HG03558 (cell line): ENCODE measurements at regions not wholly inside any gene's neighbourhood (a gene's known extent, or its start where the extent isn't known, plus 50 kb on each side); places are given as distances from the start of the nearest gene placed in this dataset.

Experiments used
- ATAC-seq: cut with Tn5 transposase; IDR thresholded peaks from one replicate; pipeline ENCODE4 v1.9.1; 2021; ENCODE audit warnings: moderate number of reproducible peaks; ENCODE audit not compliant: unreplicated experiment; ENCODE audit errors: extremely low read depth

DNA sequence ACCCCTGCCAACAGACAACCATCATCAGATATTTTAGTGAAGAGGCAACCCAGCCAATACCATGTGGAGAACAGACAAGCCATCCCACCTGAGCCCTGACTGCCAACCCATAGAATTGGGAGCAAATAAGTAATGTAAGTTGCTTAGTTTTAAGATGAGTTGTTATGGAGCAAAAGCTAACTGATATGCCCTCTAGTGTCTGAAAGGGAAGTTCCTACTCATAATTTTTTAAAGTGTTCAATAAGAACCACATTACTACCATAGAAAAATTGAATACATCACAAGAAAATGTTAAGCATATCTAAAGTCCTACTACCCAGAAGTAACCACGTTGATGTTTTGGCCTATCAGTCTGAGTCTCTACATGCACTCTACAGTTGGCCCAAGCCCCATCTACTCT, 50.8 kb upstream of the SLC36A4 start:
- ATAC-seq: no peak

DNA sequence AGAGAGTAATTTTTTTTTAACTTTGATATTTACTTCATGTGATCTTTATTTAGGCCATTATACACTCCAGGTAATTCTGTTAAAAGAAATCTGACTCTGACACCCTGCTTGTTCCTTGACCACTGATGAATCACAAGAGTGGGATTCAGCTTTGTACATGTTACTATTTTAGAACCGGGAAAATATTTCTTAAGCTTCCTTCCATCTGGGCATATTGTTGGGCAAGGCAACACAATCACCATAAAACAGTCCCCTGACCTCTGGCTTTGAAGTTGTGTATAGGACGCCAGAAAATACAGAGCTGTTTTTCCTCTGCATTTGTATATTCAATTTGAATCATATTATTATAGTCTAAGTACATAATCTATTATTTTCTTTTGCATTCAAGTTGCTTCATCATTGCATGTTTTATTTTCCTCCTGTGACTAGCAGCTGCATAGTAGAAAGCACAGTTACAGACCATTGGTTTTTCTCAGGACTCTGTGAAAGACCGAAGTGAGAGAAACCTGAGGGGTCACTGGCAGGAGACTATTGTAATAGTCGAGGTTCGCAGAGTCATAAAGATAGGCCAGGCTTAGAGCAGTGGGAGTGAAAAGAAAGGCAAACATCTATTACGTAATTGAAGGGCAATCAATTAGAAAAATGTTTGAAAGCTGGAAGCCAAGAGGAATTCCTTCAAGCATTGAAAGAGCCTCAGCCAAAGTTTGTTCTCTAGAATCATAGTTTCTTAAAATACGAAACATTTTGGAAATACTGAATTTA, 51.8 kb upstream of the SLC36A4 start:
- ATAC-seq: no peak

DNA sequence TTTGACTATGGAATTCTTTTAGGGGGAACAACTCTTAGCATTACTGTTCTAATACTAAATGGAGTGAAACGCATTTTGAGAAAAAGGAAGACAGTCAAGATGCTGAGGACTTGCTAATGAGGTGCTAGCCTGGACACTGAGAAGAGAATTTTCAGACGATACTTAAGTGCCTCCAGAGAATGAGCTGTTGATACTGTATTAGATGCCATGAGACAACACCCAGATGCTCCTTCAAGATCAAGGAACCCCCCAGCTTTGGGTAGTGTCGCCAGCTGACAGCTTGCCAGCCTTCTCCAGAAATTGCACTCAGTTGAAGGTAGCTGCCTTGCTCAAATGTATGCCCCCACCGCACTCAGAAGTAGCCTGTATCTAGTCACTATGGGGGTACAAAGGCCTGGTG, 52.5 kb upstream of the SLC36A4 start:
- no peak for ATAC-seq

DNA sequence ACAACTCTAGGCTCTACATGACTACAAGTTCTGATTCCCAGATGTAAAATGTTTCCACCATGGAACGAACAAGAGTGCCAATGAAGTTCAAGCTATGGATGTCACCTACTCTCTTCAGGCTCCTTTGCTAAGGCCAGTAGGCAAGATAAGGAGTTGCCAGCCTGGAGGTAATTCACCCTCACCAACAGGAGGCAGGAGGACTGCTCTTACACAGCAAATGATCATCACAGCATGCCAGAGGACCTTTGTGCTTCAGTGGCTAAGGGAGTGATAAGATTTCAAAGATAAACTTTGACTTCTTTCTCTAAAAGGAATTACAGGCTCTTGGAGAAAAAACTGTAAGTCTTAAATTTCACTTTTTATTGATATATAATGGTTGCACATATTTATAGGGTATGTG, 54.1 kb upstream of the SLC36A4 start:
- no peak for ATAC-seq

DNA sequence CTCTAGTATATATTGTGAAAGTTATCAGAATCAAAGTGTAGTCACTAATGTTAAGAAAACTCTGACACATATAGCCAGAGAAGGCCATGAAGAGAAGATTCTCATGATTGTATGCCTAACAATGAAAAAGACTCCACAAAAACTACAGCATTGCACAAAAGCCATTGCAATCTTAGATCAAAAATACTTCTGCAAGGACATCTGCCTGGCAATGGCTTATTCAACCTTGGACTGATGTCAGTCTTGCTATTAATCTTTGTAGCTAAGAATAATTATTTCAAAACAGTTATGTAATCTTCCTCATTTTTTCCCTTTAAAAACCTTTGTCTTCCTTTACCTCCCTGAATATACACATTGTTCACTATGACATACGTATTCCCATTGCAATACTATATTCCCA, 55.3 kb upstream of the SLC36A4 start:
- ATAC-seq: no peak

DNA sequence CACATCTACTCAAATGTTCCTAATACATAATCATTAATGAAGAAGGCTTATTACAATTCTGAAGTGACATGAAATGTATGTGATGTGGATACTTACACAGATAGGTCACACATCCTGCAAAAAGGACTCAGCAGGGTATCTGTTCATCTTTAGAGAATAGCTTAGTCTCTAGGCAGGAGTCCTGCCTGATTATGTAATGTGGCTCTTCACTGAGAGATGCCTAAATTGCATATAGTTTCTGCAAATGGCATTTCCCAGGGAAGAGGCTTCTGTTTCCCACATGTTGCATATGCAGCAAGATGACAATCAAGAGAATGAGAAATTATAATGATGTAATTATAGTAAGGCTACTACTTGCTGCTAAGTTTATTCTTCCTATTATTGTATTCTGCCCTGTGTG, 58.8 kb upstream of the SLC36A4 start:
- ATAC-seq: no peak

DNA sequence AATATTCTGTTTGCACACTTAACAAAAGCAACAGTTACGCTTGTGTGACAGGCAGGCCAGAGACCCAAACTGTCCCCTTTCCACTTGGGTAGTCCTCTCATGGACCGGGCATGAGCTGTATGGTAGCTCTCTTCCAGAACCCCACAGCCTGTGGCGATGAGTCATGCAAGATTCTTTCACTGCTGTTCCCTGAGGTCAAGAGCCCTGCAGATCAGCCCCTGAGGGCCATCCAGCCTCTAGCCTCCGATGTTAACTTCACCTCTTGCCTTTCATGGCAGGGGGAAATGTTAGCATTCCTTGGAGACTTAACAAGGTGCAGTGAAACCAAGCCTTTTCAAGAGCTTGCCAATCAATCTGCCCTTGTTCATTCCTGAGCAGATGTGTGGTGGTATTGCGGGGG, 63.2 kb upstream of the DEUP1 start:
- no peak for ATAC-seq

DNA sequence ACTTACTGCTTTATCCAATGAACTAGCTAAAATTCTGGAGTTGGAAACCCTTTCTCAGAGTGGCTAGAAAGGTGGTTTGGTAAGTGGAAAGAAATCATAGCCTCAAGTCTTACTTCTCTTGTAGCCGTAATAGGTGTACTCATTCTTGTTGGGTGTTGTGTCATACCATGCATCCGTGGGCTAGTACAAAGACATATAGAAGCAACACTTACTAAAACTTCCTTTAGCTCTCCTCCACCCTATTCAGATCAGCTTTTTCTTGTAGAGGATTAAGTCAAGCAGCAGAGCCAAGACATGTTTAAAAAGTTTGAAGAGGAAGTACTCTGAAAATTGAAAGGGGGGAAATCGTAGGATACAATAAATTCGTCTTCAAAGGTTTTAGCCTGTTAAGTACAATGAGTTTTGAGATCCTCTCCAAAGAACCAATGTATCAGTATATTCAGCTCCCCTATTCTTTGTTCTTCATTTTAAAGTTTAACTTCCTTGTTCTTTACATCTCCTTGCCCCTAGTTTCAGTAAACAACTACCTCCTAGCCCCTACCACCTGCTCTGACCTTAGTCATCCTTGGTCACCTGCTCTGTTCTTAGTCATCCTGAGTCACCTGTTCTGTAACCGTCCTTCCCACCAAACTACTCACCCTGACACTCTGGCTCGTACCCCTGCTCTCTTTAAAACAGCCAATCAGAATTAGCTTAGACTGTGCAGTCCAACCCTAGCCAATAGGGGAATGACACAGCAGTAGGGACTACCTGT, 62.1 kb upstream of the DEUP1 start:
- no peak for ATAC-seq

DNA sequence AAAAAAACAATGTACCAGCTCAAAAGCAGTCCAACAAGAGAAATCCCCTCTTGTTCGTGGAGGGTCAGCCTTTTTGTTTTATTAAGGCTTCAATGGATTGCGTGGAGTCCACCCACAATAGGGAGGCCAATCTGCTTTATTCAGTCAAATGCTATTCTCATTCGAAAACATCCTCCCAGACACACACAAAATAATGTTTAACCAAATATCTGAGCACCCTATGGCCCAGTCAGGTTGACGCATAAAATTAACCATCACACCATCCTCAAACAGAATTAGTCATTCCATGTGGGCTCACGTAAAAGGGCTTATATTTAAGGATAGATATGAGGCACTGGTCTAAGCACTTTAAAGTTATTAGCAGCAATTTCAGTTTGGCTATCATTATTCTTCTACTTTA, 58.9 kb upstream of the DEUP1 start:
- ATAC-seq: no peak

DNA sequence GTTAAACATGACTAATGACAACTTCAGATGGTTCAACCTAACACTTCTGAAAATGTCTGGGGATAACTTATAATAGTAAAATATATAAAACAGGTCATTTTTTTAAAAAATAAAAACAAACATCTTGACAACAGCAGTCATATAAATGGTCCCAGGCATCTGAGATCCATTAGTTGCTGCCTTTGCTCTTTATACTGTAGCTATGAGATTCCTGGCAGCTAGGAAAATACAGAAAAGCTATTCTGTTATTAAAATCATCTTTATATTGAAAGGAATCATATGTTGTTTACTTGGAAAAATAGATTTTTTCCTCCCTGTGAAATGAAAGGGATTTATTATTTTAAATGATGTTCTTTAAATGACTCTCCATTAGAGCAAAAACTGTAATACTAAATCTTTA, 55.7 kb upstream of the DEUP1 start:
- ATAC-seq: no peak

DNA sequence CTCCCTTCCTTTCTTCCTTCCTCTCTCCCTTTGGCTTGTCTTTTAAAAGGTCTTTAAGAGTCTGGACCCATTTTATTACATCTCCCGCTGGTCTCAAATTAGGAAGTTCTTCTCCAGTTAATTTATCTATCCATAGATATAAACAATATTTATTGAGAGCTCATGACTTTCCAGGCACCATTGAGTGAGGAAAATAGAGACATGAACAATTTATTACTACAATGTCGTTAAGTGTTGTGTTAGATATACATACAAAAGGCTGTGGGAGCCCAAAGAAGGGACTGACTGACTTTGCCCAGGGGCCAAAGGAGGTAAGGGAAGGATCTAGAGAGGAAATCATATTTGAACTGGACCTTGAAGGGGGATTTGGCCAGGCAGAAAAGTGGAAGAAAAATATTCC, 51.6 kb upstream of the DEUP1 start:
- no peak for ATAC-seq

DNA sequence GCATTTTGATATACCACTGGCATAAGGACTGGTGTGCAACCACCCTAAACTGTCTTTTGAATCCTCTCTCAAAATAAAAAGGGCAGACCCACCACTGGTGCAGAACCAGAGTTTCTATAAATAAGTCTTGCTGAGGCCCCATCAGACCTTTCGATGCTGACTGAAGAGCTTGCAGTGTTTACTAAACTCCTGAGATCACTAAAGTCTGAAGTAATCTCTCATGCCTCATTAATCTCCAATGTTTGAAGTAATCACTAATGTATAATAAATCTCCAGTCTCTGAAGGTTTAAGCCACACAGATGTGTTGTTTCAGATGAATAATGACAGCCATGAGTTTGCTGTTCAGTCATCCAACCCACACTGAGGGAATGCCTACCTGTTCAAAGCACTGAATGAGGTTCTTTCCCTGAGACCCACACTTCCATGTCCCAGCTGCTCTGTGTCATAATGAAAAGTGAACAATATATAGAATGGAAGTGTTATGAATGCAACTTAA, 50.6 kb upstream of the DEUP1 start:
- ATAC-seq: peak; percentile 55
